ENCODE measurements at regions not wholly inside any gene's neighbourhood (a gene's known extent, or its start where the extent isn't known, plus 50 kb on each side); places are given as distances from the start of the nearest gene placed in this dataset.

DNA sequence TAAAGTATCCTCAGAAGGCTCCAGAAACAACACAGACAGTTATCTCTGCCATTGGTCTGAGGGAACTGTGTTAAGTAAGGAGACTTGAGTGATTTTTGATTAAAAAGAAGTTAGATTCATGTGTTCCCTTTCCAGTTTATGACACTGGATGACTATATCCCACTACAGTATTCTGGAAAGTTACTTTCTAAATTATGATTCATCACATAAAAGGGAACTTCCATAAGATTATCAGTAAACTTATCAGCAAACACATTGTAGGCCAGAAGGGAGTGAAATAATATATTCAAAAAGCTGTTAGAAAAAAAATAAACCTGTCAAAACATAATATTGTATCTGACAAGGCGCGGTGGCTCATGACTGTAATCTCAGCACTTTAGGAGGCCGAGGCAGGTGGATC is 700.0 kb downstream of the SLITRK6 start:
- H3K79me1 ChIP-seq (ENCODE audit: low read depth in 1 of 2, low read length in 2 of 2): no peaks in the 10 kb centered on the region
- no peak overlapping the region for H2BK120ac ChIP-seq (ENCODE audit: low read depth, low read length)
- no TSS peak for BruUV-seq (replicated peaks)
- H3K27me3 ChIP-seq (ENCODE audit: control insufficient read depth, insufficient read depth, low read length): no peaks in the 10 kb centered on the region
- H4K20me1 ChIP-seq (ENCODE audit: insufficient read depth, low read length): no peaks in the 10 kb centered on the region
- H4K5ac ChIP-seq (ENCODE audit: low read depth, low read length): no peak overlapping the region
- no peaks in the 10 kb centered on the region for H3K9me3 ChIP-seq (ENCODE audit: control insufficient read depth, insufficient read depth, low read length)
- H2BK15ac ChIP-seq (ENCODE audit: low read depth, low read length): no peak overlapping the region
- no peak overlapping the region for H3K9ac ChIP-seq (ENCODE audit: low read depth, low read length)
- no peak overlapping the region for H2AFZ ChIP-seq (replicated peaks; ENCODE audit: low read length, poor library complexity)
- no CpG with 5 or more reads among the region's 3 CpGs for WGBS, 2 experiments (ENCODE audit: extremely low coverage in 2 of 2, insufficient read length in 1 of 2)
- ATAC-seq (ENCODE audit: low read depth): no peak
- no peak overlapping the region for H2AK9ac ChIP-seq (replicated peaks; ENCODE audit: low read depth, low read length, poor library complexity)
- H3K4ac ChIP-seq (ENCODE audit: low read depth, low read length): no peak overlapping the region
- H3K27ac ChIP-seq (ENCODE audit: insufficient read depth, low read length): no peak overlapping the region
- intact Hi-C loops (cut with micrococcal nuclease) (no loop called here), in situ Hi-C loops (cut with MboI; ENCODE audit: low sequenced_read_pairs) (no loop called here), dilution Hi-C loops (cut with HindIII; ENCODE audit: low sequenced_read_pairs, unreplicated experiment) (no loop called here)
- POLR2A ChIA-PET (ENCODE audit: unreplicated experiment): no interaction called here
- no peak overlapping the region for H3K14ac ChIP-seq (replicated peaks; ENCODE audit: low read depth, low read length)
- no peak overlapping the region for H3K18ac ChIP-seq (ENCODE audit: low read depth, low read length)
- H2BK5ac ChIP-seq (ENCODE audit: low read depth, low read length, poor library complexity, severe bottlenecking): no peak overlapping the region
- CTCF ChIA-PET: no interaction called here
- no peaks in the 10 kb centered on the region for H3K36me3 ChIP-seq (ENCODE audit: control insufficient read depth, insufficient read depth, low read length)
- H4K8ac ChIP-seq (ENCODE audit: low read depth in 2 of 2, low read length in 2 of 2): no peak overlapping the region
- H2AK5ac ChIP-seq (ENCODE audit: low read depth, low read length): no peak overlapping the region
- H4K91ac ChIP-seq (ENCODE audit: insufficient read depth, low read depth, low read length): no peak overlapping the region
- H3K56ac ChIP-seq (ENCODE audit: extremely low read depth, insufficient read depth, low read length): no peak overlapping the region
- H3K9me1 ChIP-seq (ENCODE audit: insufficient read depth, low read length): no peaks in the 10 kb centered on the region
- no peak overlapping the region for H3K4me3 ChIP-seq (ENCODE audit: insufficient read depth, low read depth, low read length)
- no peak overlapping the region for H3K23ac ChIP-seq (ENCODE audit: low read depth, low read length)
- DNase-seq: no peak
- H2BK20ac ChIP-seq (ENCODE audit: low read depth, low read length): no peak overlapping the region
- TF ChIP-seq, protein P1, sequence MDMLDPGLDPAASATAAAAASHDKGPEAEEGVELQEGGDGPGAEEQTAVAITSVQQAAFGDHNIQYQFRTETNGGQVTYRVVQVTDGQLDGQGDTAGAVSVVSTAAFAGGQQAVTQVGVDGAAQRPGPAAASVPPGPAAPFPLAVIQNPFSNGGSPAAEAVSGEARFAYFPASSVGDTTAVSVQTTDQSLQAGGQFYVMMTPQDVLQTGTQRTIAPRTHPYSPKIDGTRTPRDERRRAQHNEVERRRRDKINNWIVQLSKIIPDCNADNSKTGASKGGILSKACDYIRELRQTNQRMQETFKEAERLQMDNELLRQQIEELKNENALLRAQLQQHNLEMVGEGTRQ (IDR thresholded peaks at IDR 0.05; ENCODE audit: low read depth, low read length): no peak
- H3K4me1 ChIP-seq (ENCODE audit: control insufficient read depth, insufficient read depth, low read length): no peaks in the 10 kb centered on the region
- H3K4me2 ChIP-seq (ENCODE audit: low read depth, low read length): no peak overlapping the region

Measured in IMR-90 (cell line).